ENCODE measurements at regions not wholly inside any gene's neighbourhood (a gene's known extent, or its start where the extent isn't known, plus 50 kb on each side); places are given as distances from the start of the nearest gene placed in this dataset.
A peak's percentile ranks its signal among the peaks of the same experiment; 100 is the strongest.

GRCh38 chr15:56831467-56832005 is 86.9 kb upstream of the TCF12 start:
- peak in 2 of 3 donors; percentile 28 to 37 for DNase-seq
- H3K27me3 ChIP-seq (ENCODE audit: control insufficient read depth in 3 of 3, insufficient read depth in 3 of 3, low read length in 2 of 3) = no peaks in the 10 kb centered on the region
- ATAC-seq (ENCODE audit: insufficient read depth, low FRiP score) = no peak
- H3K27ac ChIP-seq (ENCODE audit: low read depth in 1 of 2, low read length in 1 of 2) = no peak overlapping the region
- no peak overlapping the region for H3K4me3 ChIP-seq
- WGBS, 2 donors = 89 to 92% methylated on average over 3 of the region's 3 CpGs
- no peak for TF ChIP-seq CTCF (IDR thresholded peaks at IDR 0.05; ENCODE audit: control extremely low read depth, extremely low read depth)
- no peaks in the 10 kb centered on the region for H3K36me3 ChIP-seq (ENCODE audit: control insufficient read depth in 4 of 4, insufficient read depth in 4 of 4, low read length in 4 of 4)
- peaks cover 0 to 19% (median 10%) of the 10 kb centered on the region in 5 donors for H3K4me1 ChIP-seq (ENCODE audit: control insufficient read depth in 5 of 5, insufficient read depth in 5 of 5, low read length in 5 of 5)
- no peaks in the 10 kb centered on the region for H3K9me3 ChIP-seq (ENCODE audit: control insufficient read depth in 4 of 4, insufficient read depth in 3 of 4, low read length in 3 of 4)
- no peak overlapping the region for H3K9ac ChIP-seq (ENCODE audit: insufficient read depth in 1 of 2, low read length in 2 of 2)

GRCh38 chr15:56824175-56824574 is 90.9 kb upstream of the ZNF280D start:
- ATAC-seq (ENCODE audit: insufficient read depth, low FRiP score) (no peak), DNase-seq (peak; percentile 55 to 69 (median 62))
- Histone ChIP-seq H3K9me3 (ENCODE audit: control insufficient read depth in 4 of 4, insufficient read depth in 3 of 4, low read length in 3 of 4) (no peaks in the 10 kb centered on the region), H3K27ac (ENCODE audit: low read depth in 1 of 2, low read length in 1 of 2) (no peak overlapping the region), H3K27me3 (ENCODE audit: control insufficient read depth in 3 of 3, insufficient read depth in 3 of 3, low read length in 2 of 3) (no peaks in the 10 kb centered on the region), H3K9ac (ENCODE audit: insufficient read depth in 1 of 2, low read length in 2 of 2) (no peak overlapping the region), H3K4me1 (ENCODE audit: control insufficient read depth in 5 of 5, insufficient read depth in 5 of 5, low read length in 5 of 5) (peaks cover 0 to 7% (median 0%) of the 10 kb centered on the region in 5 donors), H3K4me3 (no peak overlapping the region), H3K36me3 (ENCODE audit: control insufficient read depth in 4 of 4, insufficient read depth in 4 of 4, low read length in 4 of 4) (no peaks in the 10 kb centered on the region)
- 81 to 89% methylated on average over 2 of the region's 2 CpGs for WGBS, 2 donors
- no peak for TF ChIP-seq CTCF (IDR thresholded peaks at IDR 0.05; ENCODE audit: control extremely low read depth, extremely low read depth)

GRCh38 chr15:56821721-56822425 is 88.6 kb upstream of the ZNF280D start:
- H3K36me3 ChIP-seq (ENCODE audit: control insufficient read depth in 4 of 4, insufficient read depth in 4 of 4, low read length in 4 of 4) = no peaks in the 10 kb centered on the region
- no peak overlapping the region for H3K9ac ChIP-seq (ENCODE audit: insufficient read depth in 1 of 2, low read length in 2 of 2)
- peak; percentile 75 for TF ChIP-seq CTCF (IDR thresholded peaks at IDR 0.05; ENCODE audit: control extremely low read depth, extremely low read depth)
- peak; percentile 55 for ATAC-seq (ENCODE audit: insufficient read depth, low FRiP score)
- no peaks in the 10 kb centered on the region for H3K27me3 ChIP-seq (ENCODE audit: control insufficient read depth in 3 of 3, insufficient read depth in 3 of 3, low read length in 2 of 3)
- peak; percentile 71 to 79 (median 74) for DNase-seq
- no peak overlapping the region for H3K4me3 ChIP-seq
- H3K27ac ChIP-seq (ENCODE audit: low read depth in 1 of 2, low read length in 1 of 2) = no peak overlapping the region
- H3K4me1 ChIP-seq (ENCODE audit: control insufficient read depth in 5 of 5, insufficient read depth in 5 of 5, low read length in 5 of 5) = peaks cover 0 to 17% (median 4%) of the 10 kb centered on the region in 5 donors
- no peaks in the 10 kb centered on the region for H3K9me3 ChIP-seq (ENCODE audit: control insufficient read depth in 4 of 4, insufficient read depth in 3 of 4, low read length in 3 of 4)
- 24 to 47% methylated on average over 3 of the region's 3 CpGs for WGBS, 2 donors

Measured in lung (tissue), 11 donors.